ENCODE measurements at regions not wholly inside any gene's neighbourhood (a gene's known extent, or its start where the extent isn't known, plus 50 kb on each side); places are given as distances from the start of the nearest gene placed in this dataset.

DNA sequence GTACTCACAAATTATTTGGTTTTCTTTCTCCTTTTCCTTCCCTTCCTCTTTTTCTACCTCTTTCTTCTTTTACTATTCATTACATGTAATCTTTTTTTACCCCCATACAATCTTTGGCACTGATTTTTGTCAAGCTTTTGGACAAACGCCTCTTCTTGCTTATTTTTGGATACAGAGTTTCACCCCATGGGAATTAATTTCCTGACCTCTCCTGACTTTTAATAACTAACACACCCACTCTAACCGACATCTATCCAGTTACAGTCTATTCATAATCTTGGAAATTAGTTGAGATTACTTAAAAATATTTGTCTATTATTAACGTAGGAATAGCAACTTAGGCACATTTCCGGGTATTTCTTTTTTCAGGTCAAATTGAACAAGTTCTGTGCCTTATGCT, 101.2 kb downstream of the HDGFL1 start:
- POLR2A ChIA-PET, result no interaction called here
- TF ChIP-seq, protein P1, sequence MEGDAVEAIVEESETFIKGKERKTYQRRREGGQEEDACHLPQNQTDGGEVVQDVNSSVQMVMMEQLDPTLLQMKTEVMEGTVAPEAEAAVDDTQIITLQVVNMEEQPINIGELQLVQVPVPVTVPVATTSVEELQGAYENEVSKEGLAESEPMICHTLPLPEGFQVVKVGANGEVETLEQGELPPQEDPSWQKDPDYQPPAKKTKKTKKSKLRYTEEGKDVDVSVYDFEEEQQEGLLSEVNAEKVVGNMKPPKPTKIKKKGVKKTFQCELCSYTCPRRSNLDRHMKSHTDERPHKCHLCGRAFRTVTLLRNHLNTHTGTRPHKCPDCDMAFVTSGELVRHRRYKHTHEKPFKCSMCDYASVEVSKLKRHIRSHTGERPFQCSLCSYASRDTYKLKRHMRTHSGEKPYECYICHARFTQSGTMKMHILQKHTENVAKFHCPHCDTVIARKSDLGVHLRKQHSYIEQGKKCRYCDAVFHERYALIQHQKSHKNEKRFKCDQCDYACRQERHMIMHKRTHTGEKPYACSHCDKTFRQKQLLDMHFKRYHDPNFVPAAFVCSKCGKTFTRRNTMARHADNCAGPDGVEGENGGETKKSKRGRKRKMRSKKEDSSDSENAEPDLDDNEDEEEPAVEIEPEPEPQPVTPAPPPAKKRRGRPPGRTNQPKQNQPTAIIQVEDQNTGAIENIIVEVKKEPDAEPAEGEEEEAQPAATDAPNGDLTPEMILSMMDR (IDR thresholded peaks at IDR 0.05; ENCODE audit: insufficient read depth, low read length, missing control alignments), result no peak
- H3K4me3 ChIP-seq (ENCODE audit: low read depth, low read length), result no peak overlapping the region
- CTCF ChIA-PET, result no interaction called here
- DNase-seq (ENCODE audit: low read depth, low spot score), result no peak

DNA sequence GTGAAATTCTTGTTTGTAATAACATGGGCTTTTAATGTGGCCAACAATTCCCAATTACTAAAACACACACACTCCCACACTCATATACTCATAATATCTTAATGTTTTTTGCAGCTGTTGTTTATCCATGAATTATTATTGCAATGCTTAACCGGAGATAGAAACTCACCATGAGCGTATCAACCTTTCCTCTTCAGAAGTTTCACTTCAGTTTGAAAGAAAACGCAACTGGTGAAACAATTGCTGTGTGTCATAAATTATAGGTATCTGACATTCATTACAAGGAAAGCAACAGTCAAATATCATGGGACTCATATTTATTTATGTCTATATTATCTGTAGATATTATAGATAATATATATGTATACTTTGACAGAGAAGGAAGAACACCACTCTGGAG, 104.1 kb downstream of the HDGFL1 start:
- TF ChIP-seq, protein P1 (IDR thresholded peaks at IDR 0.05; ENCODE audit: insufficient read depth, low read length, missing control alignments), result no peak
- ChIA-PET CTCF (no interaction called here), POLR2A (no interaction called here)
- H3K4me3 ChIP-seq (ENCODE audit: low read depth, low read length), result no peak overlapping the region
- DNase-seq (ENCODE audit: low read depth, low spot score), result no peak

DNA sequence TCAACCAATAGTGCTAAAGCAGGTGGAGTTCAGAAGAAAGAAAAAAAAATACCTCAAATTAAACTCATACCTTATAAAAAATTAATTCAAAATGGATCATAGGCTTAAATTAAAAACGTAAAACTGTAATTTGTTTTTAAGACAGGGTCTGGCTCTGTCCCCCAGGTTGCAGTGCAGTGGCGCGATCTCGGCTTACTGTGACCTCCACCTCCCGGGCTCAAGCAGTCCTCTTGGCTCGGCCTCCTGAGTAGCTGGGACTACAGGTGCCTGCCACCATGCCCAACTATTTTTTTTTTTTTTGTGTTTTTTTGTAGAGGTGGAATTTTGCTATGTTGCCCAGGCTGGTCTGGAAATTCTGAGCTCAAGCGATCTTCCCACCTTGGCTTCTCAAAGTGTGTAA, 111.6 kb downstream of the HDGFL1 start:
- H3K4me3 ChIP-seq (ENCODE audit: low read depth, low read length), result no peak overlapping the region
- ChIA-PET CTCF (no interaction called here), POLR2A (no interaction called here)
- TF ChIP-seq, protein P1 (IDR thresholded peaks at IDR 0.05; ENCODE audit: insufficient read depth, low read length, missing control alignments), result no peak
- no peak for DNase-seq (ENCODE audit: low read depth, low spot score)

DNA sequence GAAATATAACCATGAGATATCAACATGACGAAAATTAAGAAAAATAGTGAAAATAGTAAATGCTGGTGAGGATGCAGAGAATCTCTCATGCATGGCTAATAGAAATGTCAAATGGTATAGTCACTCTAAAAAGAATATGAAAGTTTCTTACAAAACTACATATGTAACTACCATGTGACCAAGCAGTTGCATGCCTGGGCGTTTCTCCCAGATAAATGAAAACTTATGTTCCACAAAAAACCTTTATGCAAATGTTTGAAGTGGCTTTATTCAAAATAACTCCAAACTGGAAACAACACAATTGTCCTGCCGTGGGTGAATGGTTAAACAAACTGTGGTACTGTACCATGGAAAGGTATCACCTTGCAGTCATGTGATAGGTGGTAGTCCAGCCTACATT, 112.4 kb downstream of the HDGFL1 start:
- CTCF ChIA-PET, result no interaction called here
- no peak overlapping the region for H3K4me3 ChIP-seq (ENCODE audit: low read depth, low read length)
- TF ChIP-seq, protein P1 (IDR thresholded peaks at IDR 0.05; ENCODE audit: insufficient read depth, low read length, missing control alignments), result no peak
- DNase-seq (ENCODE audit: low read depth, low spot score), result no peak
- POLR2A ChIA-PET, result no interaction called here

DNA sequence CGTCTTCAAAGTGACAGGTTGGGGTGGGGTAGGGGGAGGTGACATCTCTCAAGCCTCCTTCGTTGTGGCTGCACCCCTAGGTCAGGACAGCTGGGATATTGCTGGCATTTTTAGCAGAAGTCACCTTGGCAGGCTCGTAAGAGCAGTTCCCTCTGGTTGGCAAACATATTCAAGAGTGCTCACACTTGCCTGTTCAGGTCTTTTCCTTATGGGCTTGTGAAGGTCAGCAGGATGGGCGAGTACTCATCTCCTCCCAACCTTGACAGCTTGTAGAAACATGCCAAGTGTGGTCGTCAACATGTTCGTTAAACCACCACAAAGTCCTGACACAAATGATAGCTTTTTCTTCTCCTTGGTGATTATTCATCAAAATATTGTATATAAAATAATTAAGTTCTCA, 113.6 kb downstream of the HDGFL1 start:
- ChIA-PET CTCF (no interaction called here), POLR2A (no interaction called here)
- H3K4me3 ChIP-seq (ENCODE audit: low read depth, low read length), result no peak overlapping the region
- no peak for DNase-seq (ENCODE audit: low read depth, low spot score)
- TF ChIP-seq, protein P1 (IDR thresholded peaks at IDR 0.05; ENCODE audit: insufficient read depth, low read length, missing control alignments), result no peak

DNA sequence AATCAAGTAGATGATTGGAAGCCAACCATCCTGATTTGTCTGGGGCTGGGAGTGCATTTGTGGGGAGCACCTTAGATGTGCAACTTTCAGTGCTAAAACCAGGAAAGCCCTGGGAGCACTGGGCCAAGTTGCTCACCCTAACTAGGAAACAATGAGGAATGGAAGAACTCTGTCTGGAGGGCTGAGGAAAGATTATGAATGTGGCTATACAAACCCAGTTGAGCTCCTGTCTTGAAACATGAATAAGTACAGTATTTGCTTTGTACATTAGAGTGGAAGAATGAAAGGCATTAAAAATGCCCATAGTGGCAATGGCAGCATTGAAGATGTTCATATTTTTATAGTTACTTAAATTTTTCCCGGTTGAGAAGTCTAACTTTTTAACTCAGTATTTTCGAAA, 121.1 kb downstream of the HDGFL1 start:
- CTCF ChIA-PET, result no interaction called here
- TF ChIP-seq, protein P1 (IDR thresholded peaks at IDR 0.05; ENCODE audit: insufficient read depth, low read length, missing control alignments), result no peak
- DNase-seq (ENCODE audit: low read depth, low spot score), result no peak
- POLR2A ChIA-PET, result no interaction called here
- H3K4me3 ChIP-seq (ENCODE audit: low read depth, low read length), result no peak overlapping the region
